ENCODE measurements at regions not wholly inside any gene's neighbourhood (a gene's known extent, or its start where the extent isn't known, plus 50 kb on each side); places are given as distances from the start of the nearest gene placed in this dataset.

- TF ChIP-seq GATA3 (IDR thresholded peaks at IDR 0.05; ENCODE audit: low read depth, low read length) (no peak), GATA2 (IDR thresholded peaks at IDR 0.05; ENCODE audit: low read depth, low read length) (no peak)
Observed at GRCh38 chr10:130233426-130233825, 97.2 kb downstream of the GLRX3 start.

All from SH-SY5Y (cell line).